GM23338 (cell line): ENCODE measurements at regions not wholly inside any gene's neighbourhood (a gene's known extent, or its start where the extent isn't known, plus 50 kb on each side); places are given as distances from the start of the nearest gene placed in this dataset.

Experiments used
- EZH2 ChIP-seq: fragments of 200-600 bp; sonication (generic); IDR thresholded peaks from one replicate; pipeline ENCODE4 v1.8.0; 2017; ENCODE audit warnings: antibody characterized with exemption, mild to moderate bottlenecking, low read depth; ENCODE audit not compliant: unreplicated experiment
- EZH2phosphoT487 ChIP-seq: fragments of 200-600 bp; sonication (generic); IDR thresholded peaks from one replicate; pipeline ENCODE4 v1.8.1; 2018; ENCODE audit warnings: antibody characterized with exemption; ENCODE audit not compliant: unreplicated experiment
- POLR2AphosphoS5 ChIP-seq: IDR thresholded peaks from 2 replicates; pipeline ENCODE4 v1.6.1; 2016; ENCODE audit warnings: antibody characterized with exemption, low read depth
- ZNF331 ChIP-seq: fragments of 250-450 bp; sonication (Bioruptor Pico); IDR thresholded peaks from 2 replicates; pipeline ENCODE4 v1.5.0; 2020; ENCODE audit warnings: low read depth, mild to moderate bottlenecking, moderate library complexity
- TF ChIP-seq, protein P1 (sequence below), 2 experiments: fragments of 200-600 bp in 1 of 2; sonication (generic) in 1 of 2; conservative IDR thresholded peaks; 2 replicates each; pipeline versions ENCODE4 v1.5.1 to v1.6.1; 2016 to 2017; ENCODE audit warnings: antibody characterized with exemption in 2 of 2, low read depth in 2 of 2, mild to moderate bottlenecking in 2 of 2, moderate library complexity in 1 of 2
- TF ChIP-seq, protein P2 (sequence below): IDR thresholded peaks from one replicate; pipeline ENCODE4 v1.6.1; 2018; ENCODE audit warnings: antibody characterized with exemption; ENCODE audit not compliant: unreplicated experiment

DNA sequence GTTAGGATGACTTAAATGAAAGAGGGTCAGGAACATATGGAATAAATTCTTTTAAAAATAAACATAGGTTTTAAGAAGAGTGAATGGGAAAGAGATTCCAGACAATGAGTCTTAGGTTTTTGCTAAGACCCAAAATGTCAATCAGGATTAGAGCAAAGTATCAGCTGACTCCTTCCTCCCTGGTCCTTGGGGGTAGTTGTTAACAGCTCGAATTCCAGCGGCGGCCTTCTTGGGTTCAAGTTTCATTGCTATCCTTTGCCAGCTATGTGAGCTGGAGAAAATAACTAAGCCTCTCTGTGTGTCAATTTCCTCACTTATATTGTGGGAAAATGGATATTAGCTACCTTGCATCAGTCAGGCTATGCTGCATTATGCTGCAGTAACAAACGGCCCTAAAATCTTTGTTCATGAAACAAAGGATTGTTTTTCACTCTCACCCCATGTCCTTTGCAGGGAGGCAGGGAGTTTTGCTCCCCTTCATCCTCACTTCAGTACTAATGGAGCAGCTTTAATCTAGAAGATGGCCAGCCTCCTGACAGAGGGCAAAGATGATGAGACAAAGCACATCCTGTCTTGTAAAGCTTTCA is 83.8 kb upstream of the RFLNA start:
- TF ChIP-seq, protein P1, sequence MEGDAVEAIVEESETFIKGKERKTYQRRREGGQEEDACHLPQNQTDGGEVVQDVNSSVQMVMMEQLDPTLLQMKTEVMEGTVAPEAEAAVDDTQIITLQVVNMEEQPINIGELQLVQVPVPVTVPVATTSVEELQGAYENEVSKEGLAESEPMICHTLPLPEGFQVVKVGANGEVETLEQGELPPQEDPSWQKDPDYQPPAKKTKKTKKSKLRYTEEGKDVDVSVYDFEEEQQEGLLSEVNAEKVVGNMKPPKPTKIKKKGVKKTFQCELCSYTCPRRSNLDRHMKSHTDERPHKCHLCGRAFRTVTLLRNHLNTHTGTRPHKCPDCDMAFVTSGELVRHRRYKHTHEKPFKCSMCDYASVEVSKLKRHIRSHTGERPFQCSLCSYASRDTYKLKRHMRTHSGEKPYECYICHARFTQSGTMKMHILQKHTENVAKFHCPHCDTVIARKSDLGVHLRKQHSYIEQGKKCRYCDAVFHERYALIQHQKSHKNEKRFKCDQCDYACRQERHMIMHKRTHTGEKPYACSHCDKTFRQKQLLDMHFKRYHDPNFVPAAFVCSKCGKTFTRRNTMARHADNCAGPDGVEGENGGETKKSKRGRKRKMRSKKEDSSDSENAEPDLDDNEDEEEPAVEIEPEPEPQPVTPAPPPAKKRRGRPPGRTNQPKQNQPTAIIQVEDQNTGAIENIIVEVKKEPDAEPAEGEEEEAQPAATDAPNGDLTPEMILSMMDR (conservative IDR thresholded peaks at IDR 0.05; ENCODE audit: low read depth in 2 of 2) = no peak
- TF ChIP-seq, protein P2, sequence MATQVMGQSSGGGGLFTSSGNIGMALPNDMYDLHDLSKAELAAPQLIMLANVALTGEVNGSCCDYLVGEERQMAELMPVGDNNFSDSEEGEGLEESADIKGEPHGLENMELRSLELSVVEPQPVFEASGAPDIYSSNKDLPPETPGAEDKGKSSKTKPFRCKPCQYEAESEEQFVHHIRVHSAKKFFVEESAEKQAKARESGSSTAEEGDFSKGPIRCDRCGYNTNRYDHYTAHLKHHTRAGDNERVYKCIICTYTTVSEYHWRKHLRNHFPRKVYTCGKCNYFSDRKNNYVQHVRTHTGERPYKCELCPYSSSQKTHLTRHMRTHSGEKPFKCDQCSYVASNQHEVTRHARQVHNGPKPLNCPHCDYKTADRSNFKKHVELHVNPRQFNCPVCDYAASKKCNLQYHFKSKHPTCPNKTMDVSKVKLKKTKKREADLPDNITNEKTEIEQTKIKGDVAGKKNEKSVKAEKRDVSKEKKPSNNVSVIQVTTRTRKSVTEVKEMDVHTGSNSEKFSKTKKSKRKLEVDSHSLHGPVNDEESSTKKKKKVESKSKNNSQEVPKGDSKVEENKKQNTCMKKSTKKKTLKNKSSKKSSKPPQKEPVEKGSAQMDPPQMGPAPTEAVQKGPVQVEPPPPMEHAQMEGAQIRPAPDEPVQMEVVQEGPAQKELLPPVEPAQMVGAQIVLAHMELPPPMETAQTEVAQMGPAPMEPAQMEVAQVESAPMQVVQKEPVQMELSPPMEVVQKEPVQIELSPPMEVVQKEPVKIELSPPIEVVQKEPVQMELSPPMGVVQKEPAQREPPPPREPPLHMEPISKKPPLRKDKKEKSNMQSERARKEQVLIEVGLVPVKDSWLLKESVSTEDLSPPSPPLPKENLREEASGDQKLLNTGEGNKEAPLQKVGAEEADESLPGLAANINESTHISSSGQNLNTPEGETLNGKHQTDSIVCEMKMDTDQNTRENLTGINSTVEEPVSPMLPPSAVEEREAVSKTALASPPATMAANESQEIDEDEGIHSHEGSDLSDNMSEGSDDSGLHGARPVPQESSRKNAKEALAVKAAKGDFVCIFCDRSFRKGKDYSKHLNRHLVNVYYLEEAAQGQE = no peak
- no peak for TF ChIP-seq ZNF331 (CRISPR knock-in tag)
- no peak for TF ChIP-seq POLR2AphosphoS5
- no peak for TF ChIP-seq EZH2phosphoT487
- TF ChIP-seq EZH2 = no peak
